ENCODE measurements at regions not wholly inside any gene's neighbourhood (a gene's known extent, or its start where the extent isn't known, plus 50 kb on each side); places are given as distances from the start of the nearest gene placed in this dataset.

GRCh38 chr4:83172371-83172770, 57.8 kb upstream of the PLAC8 start:
- no peak for DNase-seq (ENCODE audit: low read depth in 2 of 2, low spot score in 1 of 2)

DNA sequence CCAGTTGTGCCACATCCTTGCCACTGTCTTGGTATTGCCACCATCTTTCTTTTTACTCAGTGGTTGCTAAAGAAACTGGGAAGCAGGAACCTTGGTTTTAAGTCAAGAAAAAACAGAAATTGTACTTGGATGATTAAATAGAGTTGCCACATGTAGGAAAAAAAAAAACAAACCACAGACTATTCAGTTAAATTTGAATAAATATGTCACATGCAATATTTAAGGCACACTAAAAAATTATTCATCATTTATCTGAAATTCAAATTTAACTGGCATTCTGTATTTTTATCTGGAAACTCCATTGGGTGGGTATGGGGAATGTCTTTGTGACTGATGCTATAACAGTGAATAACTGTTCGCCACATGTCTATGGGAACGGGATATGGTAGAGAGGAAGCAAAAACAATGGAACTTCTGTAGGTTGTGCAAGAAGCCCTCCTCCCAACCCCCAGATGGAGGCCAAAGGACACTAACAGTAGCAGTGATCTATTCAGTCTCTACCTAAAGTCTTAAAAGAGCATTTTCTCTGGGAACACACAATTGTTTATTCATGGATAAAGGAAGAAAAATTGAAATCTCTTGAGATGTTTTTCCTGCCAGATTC, 57.0 kb upstream of the PLAC8 start:
- DNase-seq (ENCODE audit: low read depth in 2 of 2, low spot score in 1 of 2) = no peak

DNA sequence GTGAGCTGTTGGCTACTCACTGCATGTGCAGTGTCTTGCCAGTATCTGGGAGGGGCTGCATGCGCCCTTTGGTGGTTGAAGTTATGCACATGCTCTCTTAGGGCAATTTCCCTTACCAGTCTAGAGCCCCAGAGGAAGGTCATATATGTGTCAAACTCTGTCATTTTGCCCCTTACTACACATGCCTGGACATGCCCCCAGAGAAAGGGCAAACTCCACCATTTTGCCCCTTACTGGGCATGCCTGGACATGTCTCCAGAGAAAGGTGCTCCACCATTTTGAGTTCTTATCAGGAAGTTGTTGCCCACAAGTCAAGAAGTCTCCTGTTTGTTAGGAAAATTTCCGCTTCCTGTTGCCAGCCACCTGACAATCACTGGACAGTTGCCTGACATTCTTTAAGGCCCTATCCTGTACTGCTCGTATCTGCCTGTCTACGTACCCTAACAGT, 56.4 kb upstream of the PLAC8 start:
- DNase-seq (ENCODE audit: low read depth in 2 of 2, low spot score in 1 of 2) = no peak
